H1 (cell line): ENCODE measurements at regions not wholly inside any gene's neighbourhood (a gene's known extent, or its start where the extent isn't known, plus 50 kb on each side); places are given as distances from the start of the nearest gene placed in this dataset.

Experiments
- CTCF ChIA-PET: fragments of 300-600 bp; sonication (Branson Sonifier 250); formaldehyde crosslinking; loops from one replicate; lab custom pipeline; 2021; ENCODE audit not compliant: partially characterized antibody; lab: Charles Lee
- POLR2A ChIA-PET: fragments of 300-600 bp; sonication (Branson Sonifier 250); formaldehyde crosslinking; loops from one replicate; lab custom pipeline; 2021; ENCODE audit warnings: inconsistent platforms; ENCODE audit not compliant: partially characterized antibody; lab: Charles Lee
- DNase-seq, 2 experiments: peaks; one replicate each; pipeline versions ENCODE4 v3.0.0 to v3.0.0-alpha.2; 2010 to 2022; ENCODE audit warnings: low spot score in 2 of 2, low read depth in 1 of 2, mixed read lengths in 1 of 2
- FAIRE-seq: peaks from 2 replicates; lab custom pipeline; 2011; peaks lifted over from hg19 to GRCh38; lab: Jason Lieb, UNC
- H2AFZ ChIP-seq: 2 replicates; pipeline ENCODE4 v1.8.1; 2012; ENCODE audit warnings: low read length, inconsistent platforms
- H2AK5ac ChIP-seq: 2 replicates; pipeline ENCODE4 v1.6.1; 2013; ENCODE audit warnings: low read depth, low read length
- H2BK120ac ChIP-seq: replicated peaks from 2 replicates; pipeline ENCODE3; 2013; ENCODE audit warnings: low read depth, low read length, inconsistent platforms
- H2BK12ac ChIP-seq: 2 replicates; pipeline ENCODE4 v1.6.1; 2013; ENCODE audit warnings: low read depth, low read length
- H2BK15ac ChIP-seq: 2 replicates; pipeline ENCODE4 v1.6.1; 2013; ENCODE audit warnings: low read length
- H2BK20ac ChIP-seq: 2 replicates; pipeline ENCODE4 v1.6.1; 2013; ENCODE audit warnings: low read length
- H2BK5ac ChIP-seq: 2 replicates; pipeline ENCODE4 v1.6.1; 2013; ENCODE audit warnings: low read depth, low read length
- H3K14ac ChIP-seq: 2 replicates; pipeline ENCODE4 v1.6.1; 2013; ENCODE audit warnings: inconsistent platforms; ENCODE audit not compliant: insufficient read length
- H3K18ac ChIP-seq: 2 replicates; pipeline ENCODE4 v1.6.1; 2013; ENCODE audit warnings: low read length; ENCODE audit errors: extremely low read depth
- H3K23ac ChIP-seq: 2 replicates; pipeline ENCODE4 v1.6.1; 2013; ENCODE audit warnings: inconsistent platforms; ENCODE audit not compliant: insufficient read length
- H3K23me2 ChIP-seq: 2 replicates; pipeline ENCODE4 v1.6.1; 2013; ENCODE audit warnings: low read depth, low read length
- H3K27ac ChIP-seq: 2 replicates; pipeline ENCODE4 v1.6.1; 2011; ENCODE audit warnings: low read depth, low read length, inconsistent platforms
- H3K27me3 ChIP-seq, 4 experiments: replicated peaks in 1 of 4; 1 replicate in 1 of 4; 2 replicates in 3 of 4; pipeline versions ENCODE4 v1.6.1 to v1.8.1; 2011 to 2013; ENCODE audit warnings: low read length in 3 of 4, mild to moderate bottlenecking in 3 of 4, inconsistent platforms in 2 of 4, mixed read lengths in 2 of 4, moderate library complexity in 1 of 4; ENCODE audit not compliant: control insufficient read depth in 3 of 4, insufficient read depth in 3 of 4; ENCODE audit errors: extremely low read depth in 1 of 4
- H3K36me3 ChIP-seq, 4 experiments: 2 replicates each; pipeline versions ENCODE4 v1.6.1 to v1.8.1; 2011 to 2013; ENCODE audit warnings: mild to moderate bottlenecking in 4 of 4, low read length in 3 of 4, moderate library complexity in 2 of 4, control low read depth in 1 of 4, inconsistent platforms in 1 of 4; ENCODE audit not compliant: insufficient read depth in 4 of 4, control insufficient read depth in 2 of 4
- H3K4ac ChIP-seq: replicated peaks from 2 replicates; pipeline ENCODE3; 2013; ENCODE audit warnings: low read length, low read depth, mixed read lengths, inconsistent platforms; ENCODE audit not compliant: insufficient read length
- H3K4me1 ChIP-seq, 4 experiments: replicated peaks in 1 of 4; 1 replicate in 1 of 4; 2 replicates in 3 of 4; pipeline versions ENCODE4 v1.6.1 to v1.8.1; 2011 to 2013; ENCODE audit warnings: low read length in 3 of 4, inconsistent platforms in 2 of 4, mixed read lengths in 1 of 4; ENCODE audit not compliant: insufficient read depth in 4 of 4, control insufficient read depth in 3 of 4
- H3K4me2 ChIP-seq, 2 experiments: 2 replicates each; pipeline versions ENCODE4 v1.6.1 to v1.8.1; 2011 to 2013; ENCODE audit warnings: low read depth in 2 of 2, low read length in 2 of 2, control low read depth in 1 of 2, inconsistent platforms in 1 of 2, mild to moderate bottlenecking in 1 of 2; ENCODE audit not compliant: insufficient read depth in 1 of 2
- H3K4me3 ChIP-seq, 4 experiments: fragments of 200-600, 300-600 bp in 1 of 4; sonication (generic), shearing (Covaris generic), sonication (Bioruptor Twin) in 1 of 4; 2 replicates each; pipeline versions ENCODE4 v1.5.1 to v1.8.1; 2011 to 2016; ENCODE audit warnings: low read length in 4 of 4, low read depth in 3 of 4, control low read depth in 2 of 4, inconsistent platforms in 2 of 4, mild to moderate bottlenecking in 2 of 4, mixed read lengths in 1 of 4, moderate library complexity in 1 of 4; ENCODE audit not compliant: insufficient read depth in 2 of 4; ENCODE audit errors: extremely low read depth in 1 of 4
- H3K56ac ChIP-seq: replicated peaks from 2 replicates; pipeline ENCODE3; 2013; ENCODE audit warnings: low read depth, mild to moderate bottlenecking, mixed read lengths, low read length, inconsistent platforms; ENCODE audit not compliant: insufficient read length
- H3K79me1 ChIP-seq: 2 replicates; pipeline ENCODE4 v1.6.1; 2013; ENCODE audit warnings: low read depth, low read length, control low read depth
- H3K79me2 ChIP-seq, 2 experiments: 2 replicates each; pipeline versions ENCODE4 v1.6.1 to v1.8.1; 2012 to 2013; ENCODE audit warnings: low read length in 2 of 2, mild to moderate bottlenecking in 2 of 2, inconsistent platforms in 1 of 2; ENCODE audit not compliant: insufficient read depth in 2 of 2, control insufficient read depth in 1 of 2
- H3K9ac ChIP-seq, 4 experiments: replicated peaks in 1 of 4; 1 replicate in 1 of 4; 2 replicates in 3 of 4; pipeline versions ENCODE4 v1.6.1 to v1.8.1; 2011 to 2013; ENCODE audit warnings: low read depth in 3 of 4, low read length in 3 of 4, control low read depth in 2 of 4, mild to moderate bottlenecking in 2 of 4, moderate library complexity in 2 of 4, inconsistent platforms in 1 of 4; ENCODE audit errors: extremely low read depth in 1 of 4
- H3K9me3 ChIP-seq, 2 experiments: 2 replicates each; pipeline versions ENCODE4 v1.6.1 to v1.8.1; 2012 to 2013; ENCODE audit warnings: mild to moderate bottlenecking in 2 of 2, moderate library complexity in 2 of 2, control low read depth in 1 of 2, inconsistent platforms in 1 of 2, low read depth in 1 of 2, low read length in 1 of 2, mixed read lengths in 1 of 2; ENCODE audit not compliant: insufficient read depth in 2 of 2
- H4K20me1 ChIP-seq, 2 experiments: replicated peaks in 1 of 2; 2 replicates each; pipeline versions ENCODE3 to v1.8.1; 2011 to 2013; ENCODE audit warnings: inconsistent platforms in 2 of 2, low read length in 2 of 2, mild to moderate bottlenecking in 1 of 2; ENCODE audit not compliant: insufficient read depth in 2 of 2, control insufficient read depth in 1 of 2
- H4K5ac ChIP-seq: 2 replicates; pipeline ENCODE4 v1.6.1; 2013; ENCODE audit warnings: low read length, low read depth, mixed read lengths, inconsistent platforms; ENCODE audit not compliant: insufficient read length
- H4K8ac ChIP-seq: 2 replicates; pipeline ENCODE4 v1.8.0; 2013; ENCODE audit warnings: mild to moderate bottlenecking, moderate library complexity, low read length, inconsistent platforms; ENCODE audit not compliant: insufficient read depth; ENCODE audit errors: extremely low read depth
- H4K91ac ChIP-seq: replicated peaks from 2 replicates; pipeline ENCODE3; 2013; ENCODE audit warnings: low read length, mixed read lengths, inconsistent platforms; ENCODE audit not compliant: insufficient read length
- CREB1 ChIP-seq: IDR thresholded peaks from 2 replicates; pipeline ENCODE4 v1.6.1; 2012; ENCODE audit warnings: inconsistent platforms
- CTCF ChIP-seq, 3 experiments: IDR thresholded peaks; 1 replicate in 2 of 3; 2 replicates in 1 of 3; pipeline versions ENCODE4 v1.5.1 to v1.6.1; 2011; ENCODE audit warnings: low read length in 3 of 3, mild to moderate bottlenecking in 3 of 3, inconsistent platforms in 2 of 3, low read depth in 1 of 3, moderate library complexity in 1 of 3; ENCODE audit not compliant: insufficient read depth in 1 of 3; ENCODE audit errors: control extremely low read depth in 1 of 3
- HDAC2 ChIP-seq, 2 experiments: fragments of 300-600 bp in 1 of 2; sonication (generic) in 1 of 2; IDR thresholded peaks; 2 replicates each; pipeline ENCODE4 v1.6.1; 2011 to 2012; ENCODE audit warnings: low read depth in 2 of 2, low read length in 2 of 2, mild to moderate bottlenecking in 2 of 2, moderate library complexity in 2 of 2, borderline replicate concordance in 1 of 2, inconsistent platforms in 1 of 2
- JUND ChIP-seq: IDR thresholded peaks from 2 replicates; pipeline ENCODE4 v1.6.1; 2011; ENCODE audit warnings: mild to moderate bottlenecking, improper control_type of control experiment, low read length
- NANOG ChIP-seq: IDR thresholded peaks from 2 replicates; pipeline ENCODE4 v1.6.1; 2011; ENCODE audit warnings: low read length, low read depth, mild to moderate bottlenecking, inconsistent platforms; ENCODE audit not compliant: insufficient read depth, poor library complexity, severe bottlenecking
- RBBP5 ChIP-seq: IDR thresholded peaks from 2 replicates; pipeline ENCODE4 v1.7.1; 2012; ENCODE audit warnings: low read depth, mild to moderate bottlenecking, inconsistent platforms, low read length, moderate library complexity, borderline replicate concordance
- SP4 ChIP-seq: IDR thresholded peaks from 2 replicates; pipeline ENCODE4 v1.6.1; 2012; ENCODE audit warnings: low read length, inconsistent platforms
- WGBS, 2 experiments: shearing (Covaris generic) in 1 of 2; methylation state at CpG; one replicate each; pipeline versions ENCODE4 v1.1.6 to v1.1.7; 2013 to 2015; ENCODE audit warnings: low lambda C conversion rate in 2 of 2, mixed read lengths in 2 of 2, inconsistent platforms in 1 of 2, low coverage in 1 of 2, missing lambda C conversion rate in 1 of 2; ENCODE audit not compliant: insufficient replicate concordance in 2 of 2, insufficient coverage in 1 of 2, insufficient read length in 1 of 2; ENCODE audit errors: extremely low coverage in 1 of 2, missing lambda C conversion rate in 1 of 2; 5-methylcytosine and 5-hydroxymethylcytosine counted together
- TF ChIP-seq, protein P1 (sequence below): IDR thresholded peaks from 2 replicates; pipeline ENCODE4 v1.6.1; 2012; ENCODE audit warnings: low read length, inconsistent platforms

DNA sequence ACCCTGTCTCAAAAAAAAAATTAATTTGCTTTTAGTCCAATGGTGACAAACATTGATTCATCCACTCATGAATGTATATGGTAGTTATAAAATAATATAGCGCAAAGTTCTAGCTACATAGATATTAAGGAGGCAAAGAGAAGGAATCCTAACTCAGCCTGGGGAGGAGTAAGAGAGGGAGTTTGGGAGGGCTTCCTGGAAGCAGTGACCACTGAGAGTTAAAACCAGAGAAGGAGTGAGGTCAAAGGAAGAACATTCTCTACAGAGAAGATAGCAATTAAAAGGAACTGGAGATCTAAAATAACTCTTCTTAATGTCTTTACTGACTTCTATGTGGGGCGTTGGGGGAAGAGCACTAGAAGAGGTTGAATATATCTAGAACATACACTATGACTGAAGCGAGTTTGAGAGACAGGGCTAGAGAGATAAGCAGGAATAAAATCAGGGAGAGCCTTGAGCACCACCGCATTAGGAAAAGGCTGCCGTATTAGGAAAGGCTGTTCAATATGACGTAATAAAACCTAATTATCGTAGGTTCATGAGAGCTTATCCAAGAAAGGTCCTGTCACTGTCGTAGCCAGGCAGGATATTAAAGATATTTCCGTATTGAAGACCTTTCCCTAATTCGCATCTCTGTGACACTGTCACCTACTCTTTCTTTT is 81.8 kb upstream of the CNKSR3 start:
- Histone ChIP-seq H2BK12ac (no peak overlapping the region), H2BK5ac (no peak overlapping the region), H3K56ac (no peak overlapping the region), H3K9me3 (no peaks in the 10 kb centered on the region), H3K79me2 (no peaks in the 10 kb centered on the region), H3K27ac (no peak overlapping the region), H3K23ac (no peak overlapping the region), H2BK15ac (no peak overlapping the region), H3K27me3 (no peaks in the 10 kb centered on the region), H3K4ac (no peak overlapping the region), H3K79me1 (no peaks in the 10 kb centered on the region), H2AFZ (no peak overlapping the region), H4K5ac (no peak overlapping the region), H3K23me2 (no peaks in the 10 kb centered on the region), H4K20me1 (no peaks in the 10 kb centered on the region), H2AK5ac (no peak overlapping the region), H2BK120ac (no peak overlapping the region), H2BK20ac (no peak overlapping the region), H3K14ac (no peak overlapping the region), H3K9ac (no peak overlapping the region), H4K91ac (no peak overlapping the region), H3K18ac (no peak overlapping the region), H4K8ac (no peak overlapping the region), H3K4me1 (peaks cover 0 to 12% (median 6%) of the 10 kb centered on the region in 4 experiments; a peak in 4 of 7 replicates), H3K4me3 (no peak overlapping the region), H3K36me3 (no peaks in the 10 kb centered on the region), H3K4me2 (no peak overlapping the region)
- CTCF ChIA-PET: interaction anchor here (0.7 to 1.1 kb wide), 3 partner anchors 10 to 33 kb away, joined by 3 to 5 read pairs (median 3); no protein-coding TSS in a partner anchor
- 87% methylated on average over 10 of the region's 10 CpGs; no CpG with 5 or more reads in 1 of the 2 experiments for WGBS, 2 experiments
- FAIRE-seq (no peak), DNase-seq (no peak)
- POLR2A ChIA-PET: no interaction called here
- TF ChIP-seq CTCF (IDR thresholded peaks at IDR 0.05; ENCODE audit: control extremely low read depth in 1 of 3, insufficient read depth in 1 of 3, low read depth in 1 of 3, low read length in 3 of 3) (no peak), JUND (no peak), HDAC2 (IDR thresholded peaks at IDR 0.05; ENCODE audit: borderline replicate concordance in 1 of 2, low read depth in 2 of 2, low read length in 2 of 2) (no peak), SP4 (no peak), RBBP5 (no peak), CREB1 (no peak), NANOG (no peak)
- TF ChIP-seq, protein P1, sequence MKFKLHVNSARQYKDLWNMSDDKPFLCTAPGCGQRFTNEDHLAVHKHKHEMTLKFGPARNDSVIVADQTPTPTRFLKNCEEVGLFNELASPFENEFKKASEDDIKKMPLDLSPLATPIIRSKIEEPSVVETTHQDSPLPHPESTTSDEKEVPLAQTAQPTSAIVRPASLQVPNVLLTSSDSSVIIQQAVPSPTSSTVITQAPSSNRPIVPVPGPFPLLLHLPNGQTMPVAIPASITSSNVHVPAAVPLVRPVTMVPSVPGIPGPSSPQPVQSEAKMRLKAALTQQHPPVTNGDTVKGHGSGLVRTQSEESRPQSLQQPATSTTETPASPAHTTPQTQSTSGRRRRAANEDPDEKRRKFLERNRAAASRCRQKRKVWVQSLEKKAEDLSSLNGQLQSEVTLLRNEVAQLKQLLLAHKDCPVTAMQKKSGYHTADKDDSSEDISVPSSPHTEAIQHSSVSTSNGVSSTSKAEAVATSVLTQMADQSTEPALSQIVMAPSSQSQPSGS: no peak
